Stimulated activated naive B cell treated with anti-CD40 and anti-IgM and Interleukin-4, amounts not matched to agents 10 μg/mL and 1 μg/mL and 100 μg/mL, for 72 hours (primary cell): ENCODE measurements at regions not wholly inside any gene's neighbourhood (a gene's known extent, or its start where the extent isn't known, plus 50 kb on each side); places are given as distances from the start of the nearest gene placed in this dataset.

Source experiments
- ATAC-seq, 2 donors: fragments of 150-1000 bp; cut with Tn5 transposase; replicated peaks; 2 replicates each; pipeline ENCODE4 v1.10.0; 2021; ENCODE audit warnings: moderate library complexity in 1 of 2
- DNase-seq: peaks from one replicate; pipeline ENCODE4 v3.0.0; 2021
- H3K27ac Mint-ChIP-seq: one replicate; pipeline ENCODE4 v1.8.0; 2022; ENCODE audit warnings: mild to moderate bottlenecking, mixed read lengths
- H3K27me3 Mint-ChIP-seq, 2 donors: one replicate each; pipeline ENCODE4 v1.8.0; 2022; ENCODE audit warnings: mixed read lengths in 2 of 2
- H3K36me3 Mint-ChIP-seq, 2 donors: one replicate each; pipeline ENCODE4 v1.8.0; 2022; ENCODE audit warnings: mixed read lengths in 2 of 2, mild to moderate bottlenecking in 1 of 2
- H3K4me1 Mint-ChIP-seq, 2 donors: one replicate each; pipeline ENCODE4 v1.8.0; 2022; ENCODE audit warnings: mixed read lengths in 2 of 2, mild to moderate bottlenecking in 1 of 2
- H3K4me3 Mint-ChIP-seq, 2 donors: one replicate each; pipeline ENCODE4 v1.8.0; 2022; ENCODE audit warnings: mild to moderate bottlenecking in 2 of 2, mixed read lengths in 2 of 2, moderate library complexity in 1 of 2
- H3K9me3 Mint-ChIP-seq, 2 donors: one replicate each; pipeline ENCODE4 v1.8.0; 2022; ENCODE audit warnings: mixed read lengths in 2 of 2, mild to moderate bottlenecking in 1 of 2

DNA sequence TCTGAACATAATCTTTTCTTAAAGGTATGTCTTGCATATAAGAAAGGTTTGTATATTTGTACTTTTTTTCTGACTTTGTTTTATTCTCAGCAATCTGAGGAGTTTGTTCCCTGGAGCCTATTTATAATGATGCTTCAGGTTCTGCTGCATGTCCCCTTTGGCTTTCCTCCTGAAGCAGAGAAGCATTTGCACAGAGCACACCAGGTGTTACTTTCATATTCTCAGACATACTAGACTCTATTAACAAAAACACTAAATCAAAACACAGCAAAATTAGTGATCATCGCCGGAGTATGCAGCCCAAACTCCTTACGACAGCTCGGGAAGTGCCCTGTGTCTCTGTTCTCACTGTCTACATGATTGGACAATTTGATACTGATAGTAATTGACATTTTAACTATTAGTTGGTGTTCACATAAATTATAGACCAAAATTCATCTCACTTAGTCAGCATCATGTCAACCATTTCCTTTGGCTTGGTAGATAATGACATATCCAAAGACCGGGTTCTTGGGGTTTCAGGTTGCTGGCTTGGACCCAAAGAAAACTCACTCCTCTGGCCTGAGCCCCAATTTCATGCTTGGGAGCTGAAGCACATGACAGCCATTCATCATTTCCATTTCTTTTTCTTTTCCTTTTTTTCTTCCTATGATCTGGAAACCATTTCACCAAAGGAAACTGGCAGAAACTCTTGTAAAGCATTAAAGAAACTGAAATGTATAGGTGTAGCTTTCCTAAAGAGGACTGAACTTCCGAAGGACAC lies 400.1 kb upstream of the NRP1 start:
- H3K9me3 Mint-ChIP-seq, result peaks cover 4 to 7% of the 10 kb centered on the region in 2 donors
- no peak overlapping the region for H3K27ac Mint-ChIP-seq
- DNase-seq (no peak), ATAC-seq (no peak)
- H3K27me3 Mint-ChIP-seq, result peaks cover 5 to 7% of the 10 kb centered on the region in 2 donors
- H3K4me1 Mint-ChIP-seq, result no peaks in the 10 kb centered on the region
- H3K4me3 Mint-ChIP-seq, result no peak overlapping the region
- no peaks in the 10 kb centered on the region for H3K36me3 Mint-ChIP-seq

DNA sequence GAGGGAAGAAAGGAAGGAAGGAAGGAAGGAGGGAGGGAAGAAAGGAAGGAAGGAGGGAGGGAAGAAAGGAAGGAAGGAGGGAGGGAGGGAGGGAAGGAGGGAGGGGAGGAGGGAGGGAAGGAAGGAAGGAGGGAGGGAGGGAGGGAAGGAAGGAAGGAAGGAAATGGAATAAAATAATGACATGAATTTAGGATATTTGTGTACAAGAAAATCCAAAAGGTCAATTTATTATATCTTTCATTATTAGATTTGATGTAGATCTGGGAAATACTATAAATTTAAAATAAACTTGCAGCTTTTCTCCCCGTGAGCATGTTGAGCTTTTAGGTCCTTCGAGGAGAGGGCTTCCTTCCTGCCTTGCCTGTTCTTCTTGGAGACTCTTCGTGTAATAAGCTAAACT lies 398.6 kb upstream of the NRP1 start:
- H3K4me3 Mint-ChIP-seq, result no peak overlapping the region
- no peak for ATAC-seq
- H3K27me3 Mint-ChIP-seq, result peaks cover 5 to 7% of the 10 kb centered on the region in 2 donors
- no peaks in the 10 kb centered on the region for H3K4me1 Mint-ChIP-seq
- no peaks in the 10 kb centered on the region for H3K36me3 Mint-ChIP-seq
- DNase-seq, result no peak
- H3K9me3 Mint-ChIP-seq, result peaks cover 4 to 5% of the 10 kb centered on the region in 2 donors
- H3K27ac Mint-ChIP-seq, result no peak overlapping the region

DNA sequence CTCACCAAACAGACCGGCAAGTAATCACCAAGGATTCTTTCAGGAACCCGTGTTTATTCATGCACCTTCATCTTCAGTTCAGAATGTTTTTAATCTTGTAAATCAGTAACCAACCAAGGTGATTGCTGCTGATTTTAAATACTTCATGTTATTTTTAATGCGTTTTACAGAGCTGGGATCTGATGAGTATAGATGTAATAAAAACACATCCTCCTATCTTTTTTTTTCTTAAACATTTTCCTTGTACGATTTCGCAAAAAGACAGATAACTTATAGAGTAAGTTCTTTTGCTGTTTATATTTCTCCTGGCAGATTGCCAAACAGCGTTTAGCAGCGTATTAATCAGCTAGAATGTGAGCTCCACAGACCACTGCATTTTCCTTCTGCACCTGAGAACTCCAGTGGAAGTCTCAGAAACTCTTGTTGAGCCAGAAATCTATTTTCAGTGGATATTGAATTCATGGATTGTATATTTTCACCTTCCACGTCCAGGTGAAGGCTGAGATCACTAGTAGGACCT lies 397.8 kb upstream of the NRP1 start:
- Mint-ChIP-seq H3K9me3 (peaks cover 4 to 5% of the 10 kb centered on the region in 2 donors), H3K36me3 (no peaks in the 10 kb centered on the region), H3K27me3 (peaks cover 5 to 7% of the 10 kb centered on the region in 2 donors), H3K4me3 (no peak overlapping the region), H3K4me1 (no peaks in the 10 kb centered on the region), H3K27ac (no peak overlapping the region)
- DNase-seq, result no peak
- ATAC-seq, result no peak

DNA sequence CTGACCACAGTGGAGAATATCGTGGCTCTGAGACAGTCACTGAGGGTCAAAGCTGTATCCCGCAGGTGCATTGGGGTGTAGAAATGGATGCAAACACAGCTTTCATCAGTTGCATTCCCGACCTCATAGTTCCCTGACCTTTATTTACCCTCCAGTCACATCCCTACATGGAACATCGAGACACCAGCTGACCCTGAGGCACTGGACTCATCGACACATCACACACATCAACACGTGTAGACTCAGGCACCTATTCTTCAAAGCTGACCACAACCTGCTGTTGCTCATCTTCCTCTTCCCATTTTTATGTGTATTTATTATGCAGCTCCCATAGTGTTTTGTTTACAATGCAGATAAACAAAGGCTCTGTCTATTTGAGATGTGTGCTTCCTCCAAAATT lies 396.9 kb upstream of the NRP1 start:
- Mint-ChIP-seq H3K4me3 (no peak overlapping the region), H3K4me1 (no peaks in the 10 kb centered on the region), H3K27ac (no peak overlapping the region), H3K27me3 (peaks cover 5 to 7% of the 10 kb centered on the region in 2 donors), H3K9me3 (peaks cover 4 to 5% of the 10 kb centered on the region in 2 donors), H3K36me3 (no peaks in the 10 kb centered on the region)
- ATAC-seq (no peak), DNase-seq (no peak)

DNA sequence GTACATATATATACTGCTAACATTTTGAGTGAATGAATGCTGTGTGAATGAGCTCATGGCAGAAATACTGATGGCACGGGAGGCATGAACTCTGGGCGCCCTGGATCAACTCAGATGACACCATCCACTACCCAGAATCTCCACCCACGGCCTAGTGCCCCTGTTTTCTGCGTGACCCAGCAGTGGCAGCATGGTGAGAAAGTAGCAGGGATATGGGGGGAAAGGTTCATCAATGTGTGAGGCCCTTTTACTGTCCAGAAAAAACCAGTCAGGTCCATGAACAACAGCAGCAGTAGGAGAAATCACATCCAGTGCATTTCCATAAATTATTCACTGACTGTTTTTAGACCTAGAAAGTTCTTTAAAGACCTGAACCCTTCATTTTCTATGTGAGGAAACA lies 391.0 kb upstream of the NRP1 start:
- H3K27ac Mint-ChIP-seq, result no peak overlapping the region
- DNase-seq, result no peak
- ATAC-seq, result no peak
- H3K4me1 Mint-ChIP-seq, result no peaks in the 10 kb centered on the region
- H3K9me3 Mint-ChIP-seq, result no peaks in the 10 kb centered on the region
- H3K36me3 Mint-ChIP-seq, result no peaks in the 10 kb centered on the region
- no peak overlapping the region for H3K4me3 Mint-ChIP-seq
- H3K27me3 Mint-ChIP-seq, result peaks cover 0 to 3% of the 10 kb centered on the region in 2 donors

DNA sequence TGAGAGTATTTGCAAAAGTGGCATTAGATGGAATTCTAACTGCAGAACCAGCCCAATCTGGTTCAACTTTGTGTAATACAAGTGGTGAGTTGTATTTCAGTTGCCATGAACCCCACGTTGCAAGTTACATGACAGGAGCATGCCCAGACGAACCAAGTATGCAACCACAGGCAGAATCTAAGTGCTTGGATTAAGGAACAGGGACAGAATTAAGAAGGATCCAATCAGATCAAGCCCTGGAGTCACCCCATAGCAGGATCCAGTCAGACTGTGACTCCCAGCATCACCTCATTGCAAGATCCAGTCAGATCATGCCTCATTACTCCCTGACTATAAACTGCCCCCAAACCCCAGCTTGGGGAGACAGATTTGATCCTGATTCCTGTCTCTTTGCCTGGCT lies 388.7 kb upstream of the NRP1 start:
- Mint-ChIP-seq H3K9me3 (peaks cover 0 to 1% of the 10 kb centered on the region in 2 donors), H3K4me3 (no peak overlapping the region), H3K4me1 (no peaks in the 10 kb centered on the region), H3K27ac (no peak overlapping the region), H3K27me3 (no peaks in the 10 kb centered on the region), H3K36me3 (no peaks in the 10 kb centered on the region)
- no peak for DNase-seq
- no peak for ATAC-seq

DNA sequence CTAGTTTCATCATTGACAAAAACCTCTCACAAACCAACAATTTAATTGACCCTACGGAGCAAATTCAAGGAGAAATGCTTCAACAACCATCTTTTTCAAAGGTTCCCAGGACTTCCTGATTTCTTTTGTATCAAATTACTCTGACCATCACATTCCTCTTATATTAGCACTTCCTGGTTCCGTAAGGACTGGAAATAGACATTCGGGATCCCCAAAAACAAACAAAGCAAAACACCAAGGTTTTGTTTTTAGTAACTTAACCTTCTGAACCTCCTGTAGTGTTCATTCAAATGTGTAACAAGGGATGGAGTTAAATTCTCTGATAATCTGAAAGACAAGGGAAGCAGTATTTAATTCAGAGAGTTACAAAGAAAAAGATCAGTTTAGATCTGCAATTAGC lies 387.6 kb upstream of the NRP1 start:
- no peaks in the 10 kb centered on the region for H3K27me3 Mint-ChIP-seq
- H3K27ac Mint-ChIP-seq, result no peak overlapping the region
- H3K36me3 Mint-ChIP-seq, result no peaks in the 10 kb centered on the region
- ATAC-seq (no peak), DNase-seq (no peak)
- no peaks in the 10 kb centered on the region for H3K4me1 Mint-ChIP-seq
- peaks cover 0 to 1% of the 10 kb centered on the region in 2 donors for H3K9me3 Mint-ChIP-seq
- no peak overlapping the region for H3K4me3 Mint-ChIP-seq

DNA sequence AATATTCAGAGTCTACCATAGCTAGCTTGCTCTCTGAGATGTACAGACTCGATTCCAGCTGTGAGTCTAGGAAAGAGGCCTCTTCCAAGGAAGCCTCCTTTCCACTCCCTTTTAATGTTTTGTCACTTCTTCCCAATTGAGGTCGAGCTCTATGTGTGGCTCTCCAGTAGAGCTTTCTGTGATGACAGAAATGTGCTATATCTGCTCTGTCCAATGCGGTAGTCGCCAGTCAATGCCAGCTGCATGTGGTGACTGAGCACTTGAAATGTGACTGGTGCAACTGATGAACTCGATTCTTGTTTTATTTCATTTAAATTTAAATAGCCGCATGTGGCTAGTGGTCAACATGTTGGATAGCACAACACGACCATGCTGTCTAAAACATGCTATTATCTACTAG lies 387.0 kb upstream of the NRP1 start:
- no peak for ATAC-seq
- Mint-ChIP-seq H3K36me3 (no peaks in the 10 kb centered on the region), H3K4me3 (no peak overlapping the region), H3K27me3 (no peaks in the 10 kb centered on the region), H3K4me1 (no peaks in the 10 kb centered on the region), H3K9me3 (peaks cover 0 to 1% of the 10 kb centered on the region in 2 donors), H3K27ac (no peak overlapping the region)
- DNase-seq, result no peak

DNA sequence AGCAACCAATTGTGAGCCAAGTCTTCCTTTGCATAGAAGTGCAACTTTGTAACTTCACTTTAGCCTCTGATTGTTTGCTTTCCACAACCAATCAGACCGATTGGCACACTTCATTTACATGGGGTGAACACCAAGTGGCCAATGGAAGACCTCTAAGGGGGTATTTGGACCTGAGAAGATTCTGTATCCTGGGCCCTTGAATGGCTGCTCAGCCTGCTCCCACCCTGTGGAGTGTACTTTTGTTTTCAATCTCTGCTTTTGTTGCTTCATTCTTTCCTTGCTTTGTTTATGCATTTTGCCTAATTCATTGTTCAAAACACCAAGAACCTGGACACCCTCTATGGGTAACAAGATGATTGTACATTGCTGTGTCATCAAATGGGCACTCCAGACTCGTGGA lies 385.7 kb upstream of the NRP1 start:
- Mint-ChIP-seq H3K9me3 (peaks cover 0 to 1% of the 10 kb centered on the region in 2 donors), H3K4me1 (peaks cover 0 to 2% of the 10 kb centered on the region in 2 donors)

DNA sequence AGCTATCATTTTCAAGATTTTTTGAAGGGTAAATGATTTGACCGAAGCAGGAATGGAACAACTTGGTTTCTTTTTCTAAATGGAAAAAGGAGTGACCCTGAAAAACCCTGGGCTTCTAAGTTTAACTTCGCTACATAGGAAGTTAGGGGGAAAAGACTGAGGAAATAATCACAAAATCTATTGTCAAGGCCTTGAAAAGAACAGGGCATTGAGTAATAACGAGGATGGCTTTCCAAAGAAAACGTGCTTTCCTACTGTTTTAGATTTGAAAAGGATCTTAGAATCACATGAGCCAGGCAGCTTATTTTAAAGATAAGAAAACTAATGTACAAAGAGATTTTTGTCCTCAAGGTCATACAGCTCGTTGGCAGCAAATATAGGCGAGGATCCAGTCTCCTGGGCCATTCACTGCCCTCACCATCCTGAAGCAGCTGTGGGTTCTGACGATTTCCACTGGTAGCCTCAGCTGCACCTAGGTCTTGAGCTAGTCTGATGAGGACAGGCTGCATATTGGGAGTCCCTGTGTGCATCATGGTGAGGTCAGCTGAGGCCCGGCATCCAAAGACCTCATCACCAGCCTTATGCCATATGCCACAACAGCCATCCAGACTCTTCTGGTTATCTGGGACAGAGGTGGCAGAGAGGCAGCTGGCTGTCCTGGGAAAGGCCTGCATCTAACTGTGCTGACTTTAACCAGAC lies 384.7 kb upstream of the NRP1 start:
- Mint-ChIP-seq H3K4me3 (no peak overlapping the region), H3K4me1 (peaks cover 0 to 2% of the 10 kb centered on the region in 2 donors), H3K27me3 (no peaks in the 10 kb centered on the region), H3K36me3 (no peaks in the 10 kb centered on the region), H3K9me3 (peaks cover 0 to 1% of the 10 kb centered on the region in 2 donors), H3K27ac (no peak overlapping the region)
- DNase-seq, result no peak
- ATAC-seq, result no peak

More for the DNA sequence above, 385.7 kb upstream of the NRP1 start:
- ATAC-seq (no peak), DNase-seq (no peak)
- Mint-ChIP-seq H3K27me3 (no peaks in the 10 kb centered on the region), H3K36me3 (no peaks in the 10 kb centered on the region), H3K27ac (no peak overlapping the region), H3K4me3 (no peak overlapping the region)

DNA sequence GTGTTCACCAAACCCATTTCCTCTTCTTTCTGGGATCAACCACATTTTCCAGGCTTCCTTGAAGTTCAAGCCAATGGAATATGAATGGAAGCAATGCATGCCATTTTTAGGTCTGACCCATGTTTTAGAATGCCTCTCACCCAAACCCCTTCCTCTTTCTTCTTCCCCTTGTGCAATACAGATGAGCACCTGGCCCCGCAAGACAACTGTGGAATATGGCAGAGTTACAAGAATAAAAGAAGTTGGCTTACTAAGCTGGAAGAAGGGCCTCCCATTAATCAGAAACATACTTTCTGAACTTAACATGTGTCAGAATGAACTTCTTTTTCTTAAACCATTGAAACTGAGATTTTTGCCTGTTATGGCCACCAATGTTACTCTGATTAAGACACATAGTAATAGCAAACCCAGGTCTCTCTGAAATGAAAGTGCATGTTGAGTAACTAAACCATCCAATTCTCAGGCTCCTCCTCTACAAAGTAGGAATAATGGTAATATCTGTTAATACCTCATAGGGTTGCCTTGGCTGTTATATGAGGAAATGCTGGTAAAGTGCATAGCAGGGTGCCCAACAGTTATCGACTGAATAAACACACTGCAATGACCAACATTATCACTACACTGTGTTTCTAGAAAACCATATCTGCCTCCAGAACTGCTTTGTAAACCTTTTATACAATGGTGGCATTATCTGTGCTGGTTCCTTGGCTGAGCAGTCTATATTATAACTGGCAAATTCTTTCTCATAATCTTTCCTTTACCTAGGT lies 382.2 kb upstream of the NRP1 start:
- ATAC-seq, result no peak
- no peak overlapping the region for H3K27ac Mint-ChIP-seq
- no peaks in the 10 kb centered on the region for H3K36me3 Mint-ChIP-seq

DNA sequence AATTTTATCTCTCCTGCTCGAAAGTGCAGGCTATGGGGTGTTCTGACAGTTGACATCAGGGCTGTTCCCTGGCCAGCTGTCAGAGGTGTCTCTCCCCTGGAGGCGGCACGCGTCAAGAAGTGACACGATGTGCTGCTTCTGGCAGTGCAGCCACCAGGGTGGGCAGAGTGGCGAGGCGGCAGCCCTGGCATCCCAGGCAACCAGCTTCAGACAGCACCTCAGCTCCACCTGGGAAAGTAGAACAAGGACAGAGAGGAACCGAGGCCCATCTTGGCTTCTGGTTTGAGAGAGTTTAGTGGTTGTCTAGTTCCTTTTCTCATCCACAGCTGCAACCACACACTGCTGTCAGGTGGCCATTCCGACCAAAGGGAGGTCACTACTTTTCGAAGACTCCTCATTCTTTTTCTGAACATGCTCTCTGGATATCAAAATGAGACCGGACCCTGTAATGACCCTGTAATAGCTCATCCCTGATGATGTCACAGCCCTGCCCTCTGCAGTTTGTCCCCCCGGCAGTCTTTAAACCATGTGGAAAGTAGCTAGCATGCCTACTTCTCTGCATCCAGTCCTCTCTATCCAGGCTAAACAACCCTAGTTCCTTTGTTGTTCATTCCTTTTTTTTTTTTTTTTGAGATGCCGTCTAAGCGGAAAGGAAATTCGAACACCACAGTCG lies 381.0 kb upstream of the NRP1 start:
- H3K27me3 Mint-ChIP-seq, result no peaks in the 10 kb centered on the region
- DNase-seq (no peak), ATAC-seq (peak in 1 of 2 donors; percentile 36)
- peaks cover 1 to 3% of the 10 kb centered on the region in 2 donors for H3K9me3 Mint-ChIP-seq
- H3K4me1 Mint-ChIP-seq, result peaks cover 0 to 2% of the 10 kb centered on the region in 2 donors
- H3K27ac Mint-ChIP-seq, result no peak overlapping the region
- H3K36me3 Mint-ChIP-seq, result no peaks in the 10 kb centered on the region
- no peak overlapping the region for H3K4me3 Mint-ChIP-seq

More for the DNA sequence above, 382.2 kb upstream of the NRP1 start:
- H3K9me3 Mint-ChIP-seq, result peaks cover 1 to 3% of the 10 kb centered on the region in 2 donors
- no peak for DNase-seq
- H3K4me3 Mint-ChIP-seq, result no peak overlapping the region
- no peaks in the 10 kb centered on the region for H3K27me3 Mint-ChIP-seq
- peaks cover 0 to 2% of the 10 kb centered on the region in 2 donors for H3K4me1 Mint-ChIP-seq

DNA sequence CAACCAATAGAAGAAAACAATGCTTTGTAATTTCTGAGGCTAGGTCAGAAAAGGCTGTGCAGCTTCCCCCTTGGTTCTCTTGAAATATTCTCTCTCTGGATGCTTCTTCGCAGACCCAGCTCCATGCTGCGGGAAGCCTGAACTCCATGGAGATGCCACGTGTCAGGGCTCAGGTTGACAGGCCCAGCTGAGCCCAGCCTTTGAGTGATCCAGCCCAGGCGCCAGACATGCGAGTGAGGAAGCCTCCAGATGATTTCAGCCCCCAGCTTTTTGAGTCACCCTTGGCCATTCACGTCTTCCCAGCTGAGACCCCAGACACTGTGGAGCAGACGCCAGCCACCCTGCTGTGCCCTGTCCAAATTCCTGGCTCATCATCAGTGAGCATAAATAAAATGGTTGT lies 378.4 kb upstream of the NRP1 start:
- Mint-ChIP-seq H3K27ac (no peak overlapping the region), H3K9me3 (peaks cover 0 to 3% of the 10 kb centered on the region in 2 donors), H3K4me1 (peaks cover 0 to 2% of the 10 kb centered on the region in 2 donors), H3K27me3 (no peaks in the 10 kb centered on the region), H3K4me3 (no peak overlapping the region), H3K36me3 (no peaks in the 10 kb centered on the region)
- DNase-seq (no peak), ATAC-seq (no peak)

DNA sequence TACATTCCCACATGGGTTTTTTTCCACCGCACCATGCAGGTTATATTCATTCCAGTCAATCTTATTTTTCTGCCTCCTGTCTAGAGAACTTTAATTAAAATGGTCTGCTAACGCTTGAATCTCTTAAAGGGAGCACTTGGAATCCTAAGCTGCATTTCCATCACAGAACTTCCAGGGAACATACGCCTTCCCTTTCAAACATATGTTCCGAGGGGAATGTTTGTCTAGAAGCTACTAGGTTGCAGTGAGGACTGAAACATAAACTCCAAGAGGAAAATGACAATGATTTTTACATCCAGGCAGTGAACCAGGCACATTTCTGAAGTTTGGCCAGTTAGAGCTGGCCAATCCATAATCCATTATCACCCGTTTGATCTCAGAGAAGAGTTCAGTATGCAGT lies 375.5 kb upstream of the NRP1 start:
- no peak overlapping the region for H3K4me3 Mint-ChIP-seq
- no peaks in the 10 kb centered on the region for H3K27me3 Mint-ChIP-seq
- ATAC-seq (no peak), DNase-seq (no peak)
- no peak overlapping the region for H3K27ac Mint-ChIP-seq
- no peaks in the 10 kb centered on the region for H3K4me1 Mint-ChIP-seq
- H3K36me3 Mint-ChIP-seq, result no peaks in the 10 kb centered on the region
- peaks cover 0 to 3% of the 10 kb centered on the region in 2 donors for H3K9me3 Mint-ChIP-seq
